Epidermal melanocyte (primary cell): ENCODE measurements at regions not wholly inside any gene's neighbourhood (a gene's known extent, or its start where the extent isn't known, plus 50 kb on each side); places are given as distances from the start of the nearest gene placed in this dataset.

Experiments
- DNase-seq: peaks from one replicate; pipeline ENCODE4 v3.0.0; 2011; ENCODE audit warnings: low spot score; ENCODE audit not compliant: insufficient read length

GRCh38 chr3:106731230-106731629, 646.0 kb upstream of the CCDC54 start:
- no peak for DNase-seq

GRCh38 chr3:106734712-106735111, 642.5 kb upstream of the CCDC54 start:
- DNase-seq, result no peak

GRCh38 chr3:106737265-106737664, 640.0 kb upstream of the CCDC54 start:
- DNase-seq, result no peak

- DNase-seq, result no peak
These were observed 637.1 kb upstream of the CCDC54 start for GRCh38 chr3:106740116-106740515.

- DNase-seq, result no peak
These were observed 631.7 kb upstream of the CCDC54 start for GRCh38 chr3:106745344-106746168.

- no peak for DNase-seq
These were observed 631.0 kb upstream of the CCDC54 start for GRCh38 chr3:106746286-106746685.

GRCh38 chr3:106748472-106749262, 628.6 kb upstream of the CCDC54 start:
- DNase-seq, result no peak

- no peak for DNase-seq
These were observed 627.1 kb upstream of the CCDC54 start for GRCh38 chr3:106750092-106750491.

GRCh38 chr3:106755336-106755735, 621.9 kb upstream of the CCDC54 start:
- DNase-seq, result no peak

- DNase-seq, result no peak
These were observed 620.3 kb upstream of the CCDC54 start for GRCh38 chr3:106756901-106757300.

- DNase-seq, result no peak
These were observed 618.8 kb upstream of the CCDC54 start for GRCh38 chr3:106758459-106758858.

- DNase-seq, result no peak
These were observed 617.5 kb upstream of the CCDC54 start for GRCh38 chr3:106759731-106760130.

GRCh38 chr3:106765342-106765741, 611.9 kb upstream of the CCDC54 start:
- no peak for DNase-seq

- DNase-seq, result no peak
These were observed 608.2 kb upstream of the CCDC54 start for GRCh38 chr3:106768941-106769480.

GRCh38 chr3:106773795-106774194, 603.4 kb upstream of the CCDC54 start:
- no peak for DNase-seq

- no peak for DNase-seq
These were observed 594.0 kb upstream of the CCDC54 start for GRCh38 chr3:106783231-106783630.

GRCh38 chr3:106789276-106789675, 588.0 kb upstream of the CCDC54 start:
- no peak for DNase-seq

- no peak for DNase-seq
These were observed 584.5 kb upstream of the CCDC54 start for GRCh38 chr3:106792716-106793115.

- no peak for DNase-seq
These were observed 582.8 kb upstream of the CCDC54 start for GRCh38 chr3:106794442-106794841.

- no peak for DNase-seq
These were observed 581.7 kb upstream of the CCDC54 start for GRCh38 chr3:106795553-106795952.

GRCh38 chr3:106797461-106797860, 579.8 kb upstream of the CCDC54 start:
- DNase-seq, result no peak

GRCh38 chr3:106805625-106806024, 571.6 kb upstream of the CCDC54 start:
- DNase-seq, result no peak
